ENCODE measurements at regions not wholly inside any gene's neighbourhood (a gene's known extent, or its start where the extent isn't known, plus 50 kb on each side); places are given as distances from the start of the nearest gene placed in this dataset.

DNA sequence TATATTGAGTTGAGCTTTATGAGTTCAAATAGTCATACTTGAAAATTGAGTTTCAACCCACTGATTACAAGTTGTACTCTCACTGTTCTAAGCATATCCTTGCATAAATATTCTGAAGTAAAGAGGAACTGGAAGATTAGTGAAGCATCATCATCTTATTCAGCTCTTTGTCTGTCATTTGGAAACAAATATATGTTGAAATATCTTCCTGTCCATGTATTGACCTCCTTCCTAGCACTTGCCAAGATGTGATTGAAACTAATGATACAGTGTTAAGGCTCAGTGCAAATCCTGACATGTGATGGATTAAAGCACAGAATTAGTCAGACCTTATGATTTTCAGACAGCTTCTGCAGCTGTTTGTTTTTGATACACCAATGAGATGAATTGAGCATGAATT lies 434.3 kb downstream of the TBC1D32 start:
- Histone ChIP-seq H4K20me1 (replicated peaks in 1 of 2; ENCODE audit: control insufficient read depth in 1 of 2, insufficient read depth in 2 of 2, low read length in 2 of 2) (no peaks in the 10 kb centered on the region), H3K56ac (replicated peaks; ENCODE audit: insufficient read length, low read depth, low read length) (no peak overlapping the region), H3K9ac (replicated peaks in 1 of 4; ENCODE audit: extremely low read depth in 1 of 4, low read depth in 3 of 4, low read length in 3 of 4) (no peak overlapping the region), H3K27ac (ENCODE audit: low read depth, low read length) (no peak overlapping the region), H4K8ac (ENCODE audit: extremely low read depth, insufficient read depth, low read length) (no peak overlapping the region), H3K27me3 (replicated peaks in 1 of 4; ENCODE audit: control insufficient read depth in 3 of 4, extremely low read depth in 1 of 4, insufficient read depth in 3 of 4, low read length in 3 of 4) (no peaks in the 10 kb centered on the region), H3K79me2 (ENCODE audit: control insufficient read depth in 1 of 2, insufficient read depth in 2 of 2, low read length in 2 of 2) (no peaks in the 10 kb centered on the region), H4K5ac (ENCODE audit: insufficient read length, low read depth, low read length) (no peak overlapping the region), H3K23ac (ENCODE audit: insufficient read length) (no peak overlapping the region), H2BK20ac (ENCODE audit: low read length) (no peak overlapping the region), H3K4ac (replicated peaks; ENCODE audit: insufficient read length, low read depth, low read length) (no peak overlapping the region), H4K91ac (replicated peaks; ENCODE audit: insufficient read length, low read length) (no peak overlapping the region), H2AFZ (ENCODE audit: low read length) (no peak overlapping the region), H3K14ac (ENCODE audit: insufficient read length) (no peak overlapping the region), H2BK12ac (ENCODE audit: low read depth, low read length) (no peak overlapping the region), H3K79me1 (ENCODE audit: low read depth, low read length) (no peaks in the 10 kb centered on the region), H3K9me3 (ENCODE audit: insufficient read depth in 2 of 2, low read depth in 1 of 2, low read length in 1 of 2) (no peaks in the 10 kb centered on the region), H2BK5ac (ENCODE audit: low read depth, low read length) (no peak overlapping the region), H3K36me3 (ENCODE audit: control insufficient read depth in 2 of 4, insufficient read depth in 4 of 4, low read length in 3 of 4) (no peaks in the 10 kb centered on the region), H2AK5ac (ENCODE audit: low read depth, low read length) (no peak overlapping the region), H2BK15ac (ENCODE audit: low read length) (no peak overlapping the region), H3K4me1 (replicated peaks in 1 of 4; ENCODE audit: control insufficient read depth in 3 of 4, insufficient read depth in 4 of 4, low read length in 3 of 4) (no peaks in the 10 kb centered on the region), H3K18ac (ENCODE audit: extremely low read depth, low read length) (no peak overlapping the region), H2BK120ac (replicated peaks; ENCODE audit: low read depth, low read length) (no peak overlapping the region), H3K23me2 (ENCODE audit: low read depth, low read length) (no peaks in the 10 kb centered on the region), H3K4me2 (ENCODE audit: insufficient read depth in 1 of 2, low read depth in 2 of 2, low read length in 2 of 2) (no peak overlapping the region), H3K4me3 (ENCODE audit: extremely low read depth in 1 of 4, insufficient read depth in 2 of 4, low read depth in 3 of 4, low read length in 4 of 4) (no peak overlapping the region)
- TF ChIP-seq YY1 (IDR thresholded peaks at IDR 0.05; ENCODE audit: low read depth, low read length) (no peak), TAF7 (optimal IDR thresholded peaks at IDR 0.05; ENCODE audit: borderline replicate concordance, low read depth, low read length) (no peak), RBBP5 (IDR thresholded peaks at IDR 0.05; ENCODE audit: borderline replicate concordance, low read depth, low read length) (no peak), HDAC6 (IDR thresholded peaks at IDR 0.05; ENCODE audit: low read depth, low read length) (no peak)
- TF ChIP-seq, protein P1, sequence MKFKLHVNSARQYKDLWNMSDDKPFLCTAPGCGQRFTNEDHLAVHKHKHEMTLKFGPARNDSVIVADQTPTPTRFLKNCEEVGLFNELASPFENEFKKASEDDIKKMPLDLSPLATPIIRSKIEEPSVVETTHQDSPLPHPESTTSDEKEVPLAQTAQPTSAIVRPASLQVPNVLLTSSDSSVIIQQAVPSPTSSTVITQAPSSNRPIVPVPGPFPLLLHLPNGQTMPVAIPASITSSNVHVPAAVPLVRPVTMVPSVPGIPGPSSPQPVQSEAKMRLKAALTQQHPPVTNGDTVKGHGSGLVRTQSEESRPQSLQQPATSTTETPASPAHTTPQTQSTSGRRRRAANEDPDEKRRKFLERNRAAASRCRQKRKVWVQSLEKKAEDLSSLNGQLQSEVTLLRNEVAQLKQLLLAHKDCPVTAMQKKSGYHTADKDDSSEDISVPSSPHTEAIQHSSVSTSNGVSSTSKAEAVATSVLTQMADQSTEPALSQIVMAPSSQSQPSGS (IDR thresholded peaks at IDR 0.05; ENCODE audit: low read length) = no peak
- FAIRE-seq (no peak), DNase-seq (ENCODE audit: low read depth in 1 of 2, low spot score in 2 of 2) (no peak)
- ChIA-PET CTCF (ENCODE audit: partially characterized antibody) (interaction anchor here (1.6 kb wide), 1 partner anchor 20 kb away, joined by 4 read pairs; no protein-coding TSS in a partner anchor), POLR2A (ENCODE audit: partially characterized antibody) (no interaction called here)
